Ascending aorta (tissue), 2 donors: ENCODE measurements at regions not wholly inside any gene's neighbourhood (a gene's known extent, or its start where the extent isn't known, plus 50 kb on each side); places are given as distances from the start of the nearest gene placed in this dataset.

Experiments
- DNase-seq, 2 donors: peaks; one replicate each; pipeline ENCODE4 v3.0.0-alpha.2; 2019; ENCODE audit warnings: low spot score in 2 of 2
- H3K27ac ChIP-seq, 2 donors: fragments of 200-600 bp; sonication (generic); one replicate each; pipeline ENCODE4 v1.5.1; 2016 to 2017; ENCODE audit warnings: mild to moderate bottlenecking in 1 of 2
- H3K27me3 ChIP-seq: fragments of 200-600 bp; sonication (generic); one replicate; pipeline ENCODE4 v1.5.1; 2017
- H3K36me3 ChIP-seq, 2 donors: fragments of 200-600 bp; sonication (generic); one replicate each; pipeline ENCODE4 v1.5.1; 2016
- H3K4me1 ChIP-seq, 2 donors: fragments of 200-600 bp; sonication (generic); one replicate each; pipeline ENCODE4 v1.5.1; 2016 to 2017; ENCODE audit warnings: mild to moderate bottlenecking in 1 of 2
- H3K4me3 ChIP-seq, 2 donors: fragments of 200-600 bp; sonication (generic); one replicate each; pipeline ENCODE4 v1.5.1; 2016 to 2017; ENCODE audit warnings: mild to moderate bottlenecking in 1 of 2
- H3K9me3 ChIP-seq, 2 donors: fragments of 200-600 bp; sonication (generic); one replicate each; pipeline ENCODE4 v1.5.1; 2016
- intact Hi-C: fragments of 100-400 bp; cut with DNase I; formaldehyde crosslinking; loops from one replicate; pipeline ENCODE4 v1.15.1; 2023
- TF ChIP-seq, protein P1 (sequence below), 3 experiments: fragments of 200-600 bp in 2 of 3; fragments of 450-650 bp in 1 of 3; sonication (generic) in 2 of 3; IDR thresholded peaks; one replicate each; pipeline ENCODE4 v1.5.1; 2016 to 2019; ENCODE audit warnings: antibody characterized with exemption in 3 of 3, mild to moderate bottlenecking in 1 of 3, moderate library complexity in 1 of 3

- DNase-seq = no peak
- Histone ChIP-seq H3K4me1 (no peaks in the 10 kb centered on the region), H3K9me3 (no peaks in the 10 kb centered on the region), H3K36me3 (no peaks in the 10 kb centered on the region), H3K4me3 (no peak overlapping the region), H3K27ac (no peak overlapping the region), H3K27me3 (no peaks in the 10 kb centered on the region)
- intact Hi-C loops = no loop called here
- TF ChIP-seq, protein P1, sequence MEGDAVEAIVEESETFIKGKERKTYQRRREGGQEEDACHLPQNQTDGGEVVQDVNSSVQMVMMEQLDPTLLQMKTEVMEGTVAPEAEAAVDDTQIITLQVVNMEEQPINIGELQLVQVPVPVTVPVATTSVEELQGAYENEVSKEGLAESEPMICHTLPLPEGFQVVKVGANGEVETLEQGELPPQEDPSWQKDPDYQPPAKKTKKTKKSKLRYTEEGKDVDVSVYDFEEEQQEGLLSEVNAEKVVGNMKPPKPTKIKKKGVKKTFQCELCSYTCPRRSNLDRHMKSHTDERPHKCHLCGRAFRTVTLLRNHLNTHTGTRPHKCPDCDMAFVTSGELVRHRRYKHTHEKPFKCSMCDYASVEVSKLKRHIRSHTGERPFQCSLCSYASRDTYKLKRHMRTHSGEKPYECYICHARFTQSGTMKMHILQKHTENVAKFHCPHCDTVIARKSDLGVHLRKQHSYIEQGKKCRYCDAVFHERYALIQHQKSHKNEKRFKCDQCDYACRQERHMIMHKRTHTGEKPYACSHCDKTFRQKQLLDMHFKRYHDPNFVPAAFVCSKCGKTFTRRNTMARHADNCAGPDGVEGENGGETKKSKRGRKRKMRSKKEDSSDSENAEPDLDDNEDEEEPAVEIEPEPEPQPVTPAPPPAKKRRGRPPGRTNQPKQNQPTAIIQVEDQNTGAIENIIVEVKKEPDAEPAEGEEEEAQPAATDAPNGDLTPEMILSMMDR (IDR thresholded peaks at IDR 0.05) = no peak
These were observed 66.6 kb upstream of the TBC1D5 start for GRCh38 chr3:17808994-17809393.

- DNase-seq = no peak
- intact Hi-C loops = no loop called here
- H3K36me3 ChIP-seq = no peaks in the 10 kb centered on the region
- H3K27ac ChIP-seq = no peak overlapping the region
- H3K4me3 ChIP-seq = no peak overlapping the region
- H3K27me3 ChIP-seq = no peaks in the 10 kb centered on the region
- H3K4me1 ChIP-seq = no peaks in the 10 kb centered on the region
- H3K9me3 ChIP-seq = no peaks in the 10 kb centered on the region
- TF ChIP-seq, protein P1 (IDR thresholded peaks at IDR 0.05) = no peak
These were observed 64.4 kb upstream of the TBC1D5 start for GRCh38 chr3:17806876-17807275.

DNA sequence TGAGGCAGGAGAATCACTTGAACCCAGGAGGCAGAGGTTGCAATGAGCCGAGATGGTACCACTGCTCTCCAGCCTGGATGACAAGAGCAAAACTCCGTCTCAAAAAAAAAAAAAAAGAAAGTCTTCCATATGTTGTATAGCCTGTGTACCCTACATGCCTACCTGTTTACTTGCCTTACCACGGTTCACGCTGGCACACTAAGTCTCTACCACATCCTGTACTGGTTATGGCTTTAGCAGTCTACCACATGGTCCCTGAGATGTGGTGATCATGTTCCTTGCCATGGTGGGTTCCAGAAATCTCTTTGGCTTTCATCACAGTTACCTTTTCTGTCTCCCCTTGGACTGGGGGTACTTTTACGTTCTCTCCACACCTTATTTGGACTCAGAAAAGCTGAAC lies 63.8 kb upstream of the TBC1D5 start:
- Histone ChIP-seq H3K27me3 (no peaks in the 10 kb centered on the region), H3K36me3 (no peaks in the 10 kb centered on the region), H3K9me3 (no peaks in the 10 kb centered on the region), H3K4me1 (no peaks in the 10 kb centered on the region), H3K27ac (no peak overlapping the region), H3K4me3 (no peak overlapping the region)
- intact Hi-C loops = no loop called here
- no peak for DNase-seq
- TF ChIP-seq, protein P1 (IDR thresholded peaks at IDR 0.05) = no peak

DNA sequence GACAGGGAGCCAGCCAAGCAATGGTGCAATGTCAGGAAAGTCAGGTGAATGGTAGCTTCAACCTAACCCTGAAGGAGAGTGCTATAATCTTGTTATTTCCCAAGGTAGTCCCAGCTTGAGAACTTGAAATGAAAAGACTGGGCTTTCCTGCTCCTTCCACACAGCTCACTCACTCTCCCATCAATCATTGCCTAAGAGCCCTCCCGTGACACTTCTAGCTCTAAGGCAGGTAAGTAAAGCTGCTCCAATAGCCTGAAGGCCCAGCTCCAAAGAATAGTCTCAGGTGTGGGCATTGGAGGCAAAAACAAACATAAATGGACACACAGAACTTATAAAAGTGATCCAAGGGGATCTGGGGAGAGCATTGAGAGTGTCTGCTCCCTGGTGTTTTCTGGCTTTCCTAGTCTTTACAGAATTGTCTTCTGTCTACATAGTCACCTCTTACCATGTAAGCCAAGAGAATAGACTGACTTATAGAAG lies 63.1 kb upstream of the TBC1D5 start:
- Histone ChIP-seq H3K36me3 (no peaks in the 10 kb centered on the region), H3K4me3 (no peak overlapping the region), H3K9me3 (no peaks in the 10 kb centered on the region), H3K27ac (no peak overlapping the region), H3K4me1 (no peaks in the 10 kb centered on the region), H3K27me3 (no peaks in the 10 kb centered on the region)
- TF ChIP-seq, protein P1 (IDR thresholded peaks at IDR 0.05) = no peak
- intact Hi-C loops = no loop called here
- no peak for DNase-seq

GRCh38 chr3:17802950-17803349 lies 60.5 kb upstream of the TBC1D5 start:
- TF ChIP-seq, protein P1 (IDR thresholded peaks at IDR 0.05) = no peak
- H3K9me3 ChIP-seq = no peaks in the 10 kb centered on the region
- H3K4me1 ChIP-seq = no peaks in the 10 kb centered on the region
- H3K27ac ChIP-seq = no peak overlapping the region
- H3K27me3 ChIP-seq = no peaks in the 10 kb centered on the region
- H3K4me3 ChIP-seq = no peak overlapping the region
- intact Hi-C loops = no loop called here
- no peak for DNase-seq
- no peaks in the 10 kb centered on the region for H3K36me3 ChIP-seq

- TF ChIP-seq, protein P1 (IDR thresholded peaks at IDR 0.05) = no peak
- intact Hi-C loops = no loop called here
- H3K9me3 ChIP-seq = no peaks in the 10 kb centered on the region
- no peaks in the 10 kb centered on the region for H3K27me3 ChIP-seq
- no peaks in the 10 kb centered on the region for H3K36me3 ChIP-seq
- H3K27ac ChIP-seq = no peak overlapping the region
- H3K4me1 ChIP-seq = no peaks in the 10 kb centered on the region
- no peak for DNase-seq
- H3K4me3 ChIP-seq = no peak overlapping the region
These were observed 58.7 kb upstream of the TBC1D5 start for GRCh38 chr3:17801131-17801530.
